GM18508 (cell line): ENCODE measurements at regions not wholly inside any gene's neighbourhood (a gene's known extent, or its start where the extent isn't known, plus 50 kb on each side); places are given as distances from the start of the nearest gene placed in this dataset.

Experiments
- ATAC-seq: cut with Tn5 transposase; IDR thresholded peaks from one replicate; pipeline ENCODE4 v1.9.1; 2021; ENCODE audit warnings: moderate number of reproducible peaks; ENCODE audit not compliant: insufficient read depth, unreplicated experiment

DNA sequence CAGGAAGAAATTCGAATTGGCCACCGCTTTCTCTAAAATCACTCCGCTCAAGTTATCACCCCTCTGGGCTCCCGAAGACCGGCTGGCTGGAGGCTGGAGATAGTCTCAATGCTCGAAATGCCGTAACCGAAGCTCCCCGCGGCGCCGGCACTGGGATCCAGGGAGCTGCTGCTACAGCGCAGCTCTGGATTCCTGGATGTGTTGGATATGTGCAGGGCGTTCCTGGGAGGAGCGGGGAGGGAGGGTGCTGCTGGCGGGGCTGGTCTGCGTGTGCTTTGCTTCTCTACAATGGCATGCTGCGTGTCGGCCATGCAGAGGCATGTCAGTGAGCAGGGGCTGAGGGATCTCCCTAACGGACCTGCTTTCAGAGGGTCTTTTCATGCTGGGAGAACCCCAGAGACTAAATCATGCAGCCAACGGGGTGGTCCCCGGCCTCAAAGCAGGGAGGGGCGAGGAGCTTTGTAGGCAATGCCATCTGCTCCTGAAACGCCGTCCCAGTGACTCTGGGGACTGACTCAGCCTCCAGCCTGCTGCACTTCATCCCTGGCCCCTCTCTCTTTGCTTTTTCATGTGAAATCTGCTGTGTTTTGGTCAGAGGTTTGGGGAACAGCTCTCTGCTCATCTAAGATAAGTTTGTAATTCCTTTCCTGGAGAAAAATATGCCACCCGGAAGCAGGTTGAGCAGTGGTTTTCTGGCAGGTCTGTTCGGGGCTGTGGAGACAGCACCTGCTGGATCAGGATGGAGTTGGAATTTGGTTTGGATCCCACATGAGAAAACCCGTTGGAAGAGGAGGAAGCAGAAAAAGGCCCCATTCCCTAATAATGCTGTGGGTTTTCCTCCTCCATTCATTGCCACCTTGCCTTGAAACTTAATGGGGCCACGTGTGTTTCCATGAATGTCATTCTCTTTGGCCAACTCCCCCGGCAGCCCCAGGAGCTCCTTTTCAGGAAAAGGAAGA lies 311.4 kb downstream of the SEC14L1 start:
- ATAC-seq, result no peak

DNA sequence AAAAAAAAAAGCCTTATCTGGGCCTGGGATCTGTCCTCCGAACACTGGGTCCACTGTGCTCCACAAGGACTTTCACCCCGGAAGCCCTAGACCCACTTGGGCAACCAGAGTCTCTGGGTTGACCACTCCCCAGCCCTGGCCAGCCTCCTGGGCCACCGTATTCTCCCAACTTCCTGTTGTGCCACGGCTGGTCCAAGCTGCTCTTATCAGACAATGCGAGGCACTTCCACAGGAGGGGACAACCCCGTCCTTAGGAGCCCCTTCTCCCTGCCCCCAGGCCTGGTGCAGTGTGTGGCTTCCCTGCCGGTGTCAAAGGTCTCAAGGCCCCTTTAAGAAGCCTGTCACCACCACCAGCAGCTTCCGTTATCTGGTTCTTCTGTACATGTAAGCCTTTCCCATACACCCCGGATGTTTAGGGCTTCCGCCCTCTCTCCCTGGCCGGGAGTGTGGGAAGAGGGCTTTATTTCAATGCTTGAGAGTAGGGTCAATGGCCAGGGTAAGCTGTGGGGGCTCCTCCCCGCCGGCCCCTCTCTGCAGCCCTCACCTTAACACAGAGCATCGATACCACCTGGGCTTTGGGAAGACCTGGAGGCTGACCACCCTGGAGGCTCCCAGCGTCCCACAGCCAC lies 313.0 kb downstream of the SEC14L1 start:
- ATAC-seq, result no peak

DNA sequence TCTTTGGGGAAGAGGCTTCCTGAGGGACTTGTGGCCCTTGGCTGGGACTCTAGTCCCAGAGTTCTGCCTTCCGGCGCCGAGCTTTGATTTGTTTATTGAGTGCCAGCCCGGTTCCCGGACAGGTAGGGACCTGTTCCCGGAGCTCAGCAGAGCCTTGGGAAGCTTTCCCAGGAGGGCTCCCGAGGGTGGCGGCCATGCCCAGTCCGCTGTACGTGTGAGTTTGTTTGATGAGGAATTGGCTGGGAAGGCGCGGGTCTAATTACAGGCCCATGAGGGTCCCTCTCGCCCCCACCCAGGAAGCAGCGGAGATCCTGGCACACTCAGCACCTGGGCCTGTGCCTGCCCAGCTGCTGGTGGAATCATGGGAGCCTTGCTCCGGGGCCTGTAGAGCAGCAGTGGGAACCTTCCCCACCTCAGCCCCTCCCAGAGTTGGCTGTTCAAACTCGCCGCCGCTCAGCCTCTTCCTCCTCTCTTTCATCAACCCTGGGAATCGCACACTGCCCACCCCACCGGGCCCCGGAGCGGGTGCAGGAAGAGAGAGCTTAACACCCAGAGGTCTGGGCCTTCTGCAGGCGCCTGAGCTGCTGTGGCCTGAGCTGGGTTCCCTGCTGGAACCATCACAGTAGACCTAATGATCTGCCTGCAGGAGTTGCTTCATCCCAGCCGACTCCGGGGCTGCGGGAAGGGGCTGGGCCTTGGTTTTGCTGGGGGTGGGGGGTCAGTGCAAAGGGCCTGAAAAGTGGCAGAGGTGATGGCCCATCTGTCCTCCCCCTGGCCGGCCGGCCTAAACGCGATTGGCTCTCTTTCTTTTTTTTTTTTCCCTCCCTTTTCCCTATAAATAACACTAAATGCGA lies 313.7 kb downstream of the SEC14L1 start:
- no peak for ATAC-seq

DNA sequence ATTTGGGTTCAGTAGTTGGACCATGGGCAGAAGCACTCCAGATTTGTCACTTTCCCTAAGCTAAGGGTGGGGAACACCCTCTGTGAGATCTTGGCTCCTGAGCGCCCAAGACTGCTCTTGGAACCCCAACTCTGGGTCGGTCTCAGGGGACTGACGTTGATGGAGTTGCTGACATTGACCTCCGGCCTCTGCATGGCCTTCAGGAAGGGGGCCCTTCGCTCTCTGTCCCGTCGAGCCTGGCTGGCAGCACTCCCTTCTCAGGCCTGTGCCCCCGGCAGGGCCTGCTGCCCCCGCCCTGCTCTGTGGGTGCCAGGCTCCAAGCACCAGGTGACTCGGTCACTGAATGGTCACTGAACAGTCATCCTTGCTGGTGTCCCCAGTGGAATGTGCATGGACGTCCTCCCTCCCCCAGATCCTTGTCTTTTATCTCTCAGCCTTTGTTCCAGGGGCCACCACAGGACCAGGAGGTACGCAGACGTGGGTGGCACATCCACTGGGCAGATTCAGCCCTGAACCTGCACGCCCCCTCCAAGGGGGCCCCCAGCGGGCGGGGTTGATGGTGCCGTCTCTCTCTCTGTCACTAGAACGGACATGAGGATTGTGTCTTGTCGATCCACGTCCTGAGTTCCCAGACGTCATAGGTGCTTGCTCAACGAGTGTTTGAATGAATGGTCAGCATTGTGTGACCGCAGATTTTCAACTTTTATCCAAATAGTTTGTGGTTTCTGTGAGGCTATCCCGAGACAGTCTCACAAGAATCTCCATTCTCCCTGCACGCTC lies 314.5 kb downstream of the SEC14L1 start:
- ATAC-seq, result no peak

DNA sequence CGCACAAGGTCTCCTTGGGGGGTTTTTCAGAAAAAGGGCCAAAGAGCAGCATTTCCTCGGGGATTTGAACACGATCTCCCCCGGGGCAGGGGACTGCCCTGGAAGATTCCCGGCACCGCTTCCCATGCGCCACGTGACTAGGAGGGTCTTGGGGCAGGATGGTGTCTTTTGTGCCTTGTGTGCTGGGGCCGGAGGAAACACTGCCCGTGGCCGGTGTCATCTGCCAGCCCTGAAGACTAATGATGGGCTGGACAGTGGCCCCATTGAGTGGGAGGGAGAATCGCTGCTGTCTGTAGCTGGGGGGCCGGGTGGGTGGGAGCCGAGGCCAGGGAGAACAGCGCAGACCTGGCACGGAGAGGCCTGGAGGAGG lies 315.1 kb downstream of the SEC14L1 start:
- ATAC-seq, result no peak

DNA sequence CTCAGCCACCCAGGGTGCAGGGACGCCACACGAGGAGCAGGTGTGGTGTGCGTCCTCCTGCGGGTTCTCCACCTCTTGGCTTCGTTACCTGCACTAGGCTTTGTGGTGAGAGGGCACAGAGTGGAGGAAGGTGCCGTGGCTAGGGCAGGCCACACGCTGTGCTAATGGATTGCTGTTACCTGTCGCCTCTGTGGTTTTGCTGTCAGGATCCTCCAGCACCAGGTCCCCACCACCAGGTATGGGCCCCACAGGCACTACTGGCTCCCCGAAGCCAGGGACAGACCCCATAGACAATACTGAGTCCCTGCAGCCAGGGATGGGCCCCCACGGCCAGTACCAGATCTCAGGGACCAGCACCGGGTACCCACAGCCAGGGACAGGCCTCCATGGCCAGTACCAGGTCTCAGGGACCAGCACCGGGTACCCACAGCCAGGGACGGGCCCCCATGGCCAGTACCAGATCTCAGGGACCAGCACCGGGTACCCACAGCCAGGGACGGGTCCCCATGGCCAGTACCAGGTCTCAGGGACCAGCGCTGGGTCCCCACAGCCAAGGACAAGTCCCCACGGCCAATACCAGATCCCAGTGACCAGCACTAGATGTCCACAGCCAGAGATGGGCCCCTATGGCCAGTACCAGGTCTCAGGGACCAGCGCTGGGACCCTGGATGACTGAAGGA lies 315.6 kb downstream of the SEC14L1 start:
- ATAC-seq, result no peak

DNA sequence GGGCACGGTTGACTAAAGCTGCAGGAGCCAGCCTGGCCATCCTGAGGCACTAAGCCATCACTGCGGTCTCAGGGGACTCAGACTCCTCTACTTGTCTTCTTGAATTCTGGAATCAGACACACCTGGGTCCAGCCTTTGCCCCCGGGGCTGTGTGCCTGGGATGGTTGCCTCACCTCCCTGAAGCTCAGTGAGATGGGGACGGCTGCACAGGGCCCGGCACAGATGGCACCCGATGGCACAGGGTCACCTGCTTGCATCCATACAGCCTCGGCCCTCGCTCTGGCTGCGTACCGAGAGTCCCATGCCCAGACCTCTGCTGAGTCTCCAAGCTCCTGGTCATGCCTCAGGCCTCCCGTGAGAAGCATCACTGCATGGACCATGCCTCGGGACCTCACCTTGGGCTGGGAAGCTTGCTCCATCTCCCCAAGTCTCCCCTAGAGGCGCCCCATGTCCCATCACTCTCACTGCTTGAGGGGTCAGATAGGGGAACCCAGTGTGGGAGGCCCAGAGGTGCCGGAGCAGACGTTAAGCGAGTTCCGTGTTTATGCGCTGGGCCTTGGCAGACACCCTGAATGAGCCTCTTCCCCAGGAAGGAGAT lies 316.3 kb downstream of the SEC14L1 start:
- ATAC-seq, result no peak

DNA sequence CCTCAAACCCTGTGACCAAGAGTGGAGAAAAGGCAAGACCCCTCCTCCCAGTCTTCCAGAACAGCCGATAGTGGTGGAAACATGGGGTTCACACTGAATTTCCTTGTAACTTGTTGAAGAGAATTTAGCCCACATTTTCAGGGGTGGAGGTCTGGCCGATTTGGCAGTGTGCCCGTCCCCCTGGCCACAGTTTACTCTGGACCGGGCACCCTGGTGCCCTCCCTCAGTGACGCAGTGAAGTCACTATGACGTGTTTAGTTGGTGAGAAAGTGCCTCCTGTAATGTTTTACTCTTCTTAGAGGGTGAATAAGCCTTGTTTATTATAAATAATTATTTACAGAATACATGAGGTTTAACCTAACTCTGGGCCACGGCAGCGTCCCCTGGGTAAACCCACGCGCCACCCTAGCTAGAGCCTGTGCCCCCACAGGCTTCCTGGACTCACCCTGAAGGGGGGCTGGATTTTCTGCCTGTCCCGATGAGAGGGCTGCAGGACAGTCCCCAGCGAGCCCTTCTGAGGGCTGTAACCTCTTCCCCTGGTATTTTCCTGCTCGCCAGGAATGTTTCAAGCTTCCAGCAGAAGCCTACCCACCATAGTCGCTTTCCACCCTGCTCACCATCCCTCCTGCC lies 316.9 kb downstream of the SEC14L1 start:
- ATAC-seq, result no peak

DNA sequence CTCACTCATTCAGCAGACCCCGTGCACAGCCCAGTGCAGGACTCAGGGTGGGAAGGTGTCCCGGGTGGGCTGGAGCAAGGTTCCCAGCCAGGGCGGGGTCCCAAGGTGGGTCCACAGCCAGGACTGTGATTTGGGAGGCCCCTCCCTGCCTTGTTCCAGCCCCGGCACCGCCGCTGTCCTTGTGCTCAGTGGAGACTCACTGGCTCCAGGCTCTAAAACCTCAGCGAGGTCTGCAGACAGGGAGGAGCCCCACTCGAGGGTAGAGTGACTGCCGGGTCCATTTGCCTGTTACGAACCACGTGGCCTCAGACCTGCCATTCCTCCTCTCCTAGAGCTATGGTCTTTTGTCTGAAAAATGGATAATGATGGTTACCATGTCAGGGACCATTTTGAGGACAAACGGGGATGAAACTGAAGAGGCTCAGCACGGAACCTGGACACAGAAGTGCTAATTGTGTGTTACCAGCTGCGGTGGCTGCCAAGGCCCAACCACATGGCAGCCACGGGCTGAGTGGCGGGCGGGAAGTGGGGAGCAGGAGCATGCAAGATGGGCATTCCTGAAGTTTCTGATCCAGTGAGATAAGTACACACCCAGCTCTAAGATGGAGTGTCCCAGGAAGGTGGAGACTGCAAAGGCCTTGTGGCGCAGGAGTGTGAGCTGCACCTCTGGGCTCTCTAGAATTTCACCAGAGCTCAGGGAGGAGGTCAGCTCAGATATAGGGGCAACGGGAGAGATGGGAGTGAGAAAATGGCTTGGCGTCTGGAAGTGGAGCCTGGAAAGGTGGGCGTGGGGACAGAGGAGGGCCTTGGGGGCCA lies 317.6 kb downstream of the SEC14L1 start:
- no peak for ATAC-seq

DNA sequence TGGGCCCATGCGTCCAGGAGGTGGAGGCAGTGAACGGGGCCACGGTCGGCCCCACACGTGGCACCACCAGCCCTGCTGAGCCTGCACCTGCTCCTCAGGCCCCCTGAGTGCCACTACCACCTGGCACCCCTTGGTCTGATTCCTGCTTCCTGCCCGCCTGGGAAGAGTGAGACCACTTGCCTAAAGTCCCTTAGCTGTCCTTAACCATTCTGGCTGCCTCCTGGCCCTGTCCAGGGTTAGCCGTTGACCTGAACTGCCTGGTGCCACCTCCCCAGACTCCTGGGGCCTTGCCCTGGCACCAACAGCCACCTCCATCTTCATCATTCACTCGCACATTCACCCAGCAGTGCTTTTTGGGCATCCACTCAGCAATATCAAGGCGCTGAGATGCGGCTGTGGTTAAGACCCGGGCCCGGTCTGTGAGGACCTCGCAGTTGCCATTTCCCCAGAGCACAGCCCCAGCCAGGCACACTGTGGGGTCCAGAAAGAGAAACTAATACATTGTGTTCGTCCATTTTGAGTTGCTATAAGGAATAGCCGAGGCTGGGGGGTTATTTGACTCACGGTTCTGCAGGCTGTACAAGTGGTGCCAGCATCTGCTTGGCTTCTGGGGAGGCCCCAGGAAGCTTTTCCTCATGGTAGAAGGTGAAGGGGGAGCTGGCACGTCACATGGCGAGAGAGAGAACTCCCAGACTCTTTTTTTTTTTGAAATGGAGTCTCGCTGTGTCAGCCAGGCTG lies 318.4 kb downstream of the SEC14L1 start:
- no peak for ATAC-seq

DNA sequence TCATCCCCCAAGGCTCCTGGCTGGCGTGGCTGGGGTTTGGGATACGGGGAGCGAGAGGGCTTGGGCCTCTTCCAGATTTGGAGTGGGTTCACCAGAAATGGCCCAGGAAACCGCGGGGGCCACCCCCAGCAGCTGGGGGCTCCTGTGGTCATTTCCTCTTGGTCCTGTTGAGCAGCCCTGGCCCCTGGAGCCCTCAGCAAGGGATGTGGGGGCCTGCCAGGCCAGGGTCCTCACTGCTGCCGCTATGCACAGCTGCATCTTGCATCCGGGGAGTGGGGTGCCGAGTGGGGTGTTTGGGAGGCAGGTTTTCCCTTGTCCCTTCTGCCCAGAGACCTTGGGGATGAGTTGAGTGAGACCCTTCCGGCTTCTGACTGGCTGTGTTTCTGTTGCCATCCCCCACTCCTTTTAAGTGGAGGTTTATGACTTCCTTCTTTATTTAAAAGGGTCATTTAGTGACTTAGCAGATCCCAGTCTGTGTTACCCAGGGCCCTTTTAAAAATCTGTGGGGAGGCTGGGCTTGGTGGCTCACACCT lies 319.8 kb downstream of the SEC14L1 start:
- ATAC-seq, result no peak

DNA sequence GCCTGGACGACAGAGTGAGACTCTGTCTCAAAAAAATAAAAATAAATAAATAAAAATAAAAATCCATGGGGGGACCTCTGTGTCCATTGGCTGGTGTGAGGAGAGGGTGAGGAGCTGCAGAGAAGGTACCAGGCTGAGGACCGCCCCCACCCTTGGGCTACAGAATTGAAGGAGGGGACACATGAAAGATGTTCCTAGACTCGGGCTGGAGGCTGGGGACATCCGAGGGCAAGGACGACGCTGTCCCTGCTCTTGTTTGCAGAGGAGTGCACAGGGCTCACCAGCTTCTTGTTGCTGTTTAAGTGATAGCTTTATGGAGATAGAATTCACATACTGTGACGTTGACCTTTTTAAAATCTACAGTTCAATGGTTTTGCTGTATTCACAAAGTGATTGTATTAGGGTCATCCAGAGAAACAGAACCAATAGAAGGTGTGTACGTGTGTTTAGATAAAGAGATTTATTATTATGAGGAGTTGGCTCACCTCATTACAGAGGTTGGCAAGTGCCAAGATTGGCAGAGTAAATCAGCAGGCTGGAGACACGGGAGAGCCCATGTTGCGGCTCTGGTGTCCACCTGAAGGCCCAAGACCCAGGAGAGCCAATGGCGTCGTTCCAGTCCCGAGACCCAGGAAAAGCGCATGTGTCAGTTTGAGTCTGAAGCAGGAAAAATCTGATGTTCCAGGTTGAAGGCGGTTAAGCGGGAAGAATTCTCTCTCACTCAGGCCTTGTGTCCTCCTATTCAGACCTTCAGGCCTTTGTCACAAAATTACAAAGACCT lies 320.7 kb downstream of the SEC14L1 start:
- ATAC-seq, result no peak

DNA sequence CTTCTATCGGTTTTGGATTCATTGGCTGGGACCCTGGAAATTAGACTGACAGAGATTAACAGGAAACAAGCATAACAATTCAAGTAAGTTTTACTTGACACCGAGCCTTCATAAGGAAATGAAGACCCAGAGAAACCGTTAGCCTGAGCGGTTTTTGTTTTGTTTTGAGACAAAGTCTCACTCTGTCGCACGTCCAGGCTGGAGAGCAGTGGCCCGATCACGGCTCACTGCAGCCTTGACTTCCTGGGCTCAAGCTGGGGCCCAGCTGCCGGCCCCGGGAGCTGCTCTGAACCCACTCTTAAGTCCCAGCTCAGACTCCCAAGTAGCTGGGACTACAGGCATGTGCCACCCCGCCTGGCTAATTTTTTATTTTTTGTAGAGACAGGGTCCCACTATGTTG lies 321.3 kb downstream of the SEC14L1 start:
- ATAC-seq, result no peak

DNA sequence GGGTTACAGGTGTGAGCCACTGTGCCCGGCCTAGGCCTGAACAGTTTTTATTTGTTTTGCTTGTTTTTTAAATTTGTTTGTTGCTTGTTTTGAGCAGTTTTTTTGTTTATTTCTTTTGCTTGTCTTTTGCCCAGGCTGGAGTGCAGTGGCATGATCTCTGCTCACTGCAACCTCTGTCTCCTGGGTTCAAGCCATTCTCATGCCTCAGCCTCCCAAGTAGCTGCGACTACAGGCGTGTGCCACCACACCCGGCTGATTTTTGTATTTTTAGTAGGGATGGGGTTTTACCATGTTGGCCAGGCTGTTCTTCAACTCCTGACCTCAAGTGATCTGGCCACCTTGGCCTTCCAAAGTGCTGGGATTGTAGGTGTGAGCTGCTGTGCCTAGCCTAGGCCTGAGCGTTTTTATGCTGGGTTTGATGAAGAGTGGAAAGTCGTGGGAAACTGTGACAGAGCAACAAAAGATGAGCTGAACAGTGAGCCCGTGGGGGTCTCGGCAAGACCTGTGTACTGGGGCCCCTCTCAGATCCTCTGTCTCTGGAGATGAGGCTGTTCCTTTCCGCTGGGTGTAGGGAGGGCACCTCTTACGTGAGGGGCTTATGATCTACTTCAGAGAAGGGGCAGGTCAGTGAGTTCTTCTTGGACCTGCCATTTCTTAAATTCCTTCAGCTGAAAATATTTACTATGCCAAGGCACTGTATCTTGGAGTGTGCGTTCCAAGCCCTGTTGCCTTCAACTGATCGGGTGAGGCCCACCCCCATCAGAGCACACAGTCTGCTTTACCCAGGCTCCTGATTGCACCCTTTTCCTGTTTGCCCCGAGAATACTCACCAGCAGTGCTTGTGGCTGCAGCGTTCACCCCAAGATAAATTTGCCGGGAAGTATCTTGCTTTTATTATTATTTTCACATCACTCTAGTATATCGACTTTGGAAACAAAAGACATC lies 322.1 kb downstream of the SEC14L1 start:
- ATAC-seq, result no peak

DNA sequence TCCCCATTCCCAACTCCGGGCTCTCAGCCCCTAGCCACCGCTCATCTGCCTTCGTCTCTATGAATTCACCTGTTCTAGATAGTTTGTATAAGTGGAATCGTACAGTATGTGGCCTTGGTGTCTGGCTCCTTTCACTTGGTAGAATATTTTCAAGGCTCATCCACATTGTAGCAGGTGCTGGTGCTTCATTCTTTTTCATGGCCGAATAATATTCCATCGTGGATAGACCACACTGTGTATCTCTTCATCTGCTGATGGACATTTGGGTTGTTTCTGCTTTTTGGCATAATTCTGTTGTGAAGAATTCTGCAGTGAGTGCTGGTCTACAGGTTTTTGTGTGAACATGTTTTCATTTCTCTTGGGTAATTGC lies 324.2 kb downstream of the SEC14L1 start:
- ATAC-seq, result no peak
